RWPE2 (cell line): ENCODE measurements at regions not wholly inside any gene's neighbourhood (a gene's known extent, or its start where the extent isn't known, plus 50 kb on each side); places are given as distances from the start of the nearest gene placed in this dataset.

ENCODE experiments used
- ATAC-seq: fragments of 200-7000 bp; cut with Tn5 transposase; 3 replicates; pipeline ENCODE4 v1.9.1; 2021; ENCODE audit warnings: low read depth
- DNase-seq: peaks from one replicate; pipeline ENCODE4 v3.0.0-alpha.2; 2020; ENCODE audit warnings: low spot score
- H3K27ac ChIP-seq: fragments of 450-650 bp; 2 replicates; pipeline ENCODE4 v1.5.1; 2017; ENCODE audit warnings: mild to moderate bottlenecking; ENCODE audit not compliant: poor library complexity, severe bottlenecking
- H3K27me3 ChIP-seq: fragments of 250-450 bp; sonication (Bioruptor Pico); 2 replicates; pipeline ENCODE4 v1.5.1; 2021; ENCODE audit warnings: mild to moderate bottlenecking, moderate library complexity; ENCODE audit not compliant: insufficient read depth, poor library complexity, severe bottlenecking
- H3K36me3 ChIP-seq: fragments of 250-450 bp; sonication (Bioruptor Pico); 2 replicates; pipeline ENCODE4 v1.5.1; 2020; ENCODE audit warnings: low read depth, mild to moderate bottlenecking, moderate library complexity
- H3K4me1 ChIP-seq: fragments of 250-450 bp; sonication (Bioruptor Pico); 2 replicates; pipeline ENCODE4 v1.5.1; 2021; ENCODE audit warnings: mild to moderate bottlenecking, moderate library complexity; ENCODE audit not compliant: insufficient read depth, poor library complexity, severe bottlenecking
- H3K4me3 ChIP-seq: fragments of 250-450 bp; sonication (Bioruptor Pico); 2 replicates; pipeline ENCODE4 v1.5.1; 2021; ENCODE audit warnings: mild to moderate bottlenecking, moderate library complexity; ENCODE audit not compliant: severe bottlenecking
- H3K9me3 ChIP-seq: fragments of 250-450 bp; sonication (Bioruptor Pico); 2 replicates; pipeline ENCODE4 v1.5.1; 2021; ENCODE audit warnings: mild to moderate bottlenecking, moderate library complexity; ENCODE audit not compliant: severe bottlenecking
- CTCF ChIP-seq: fragments of 450-650 bp; IDR thresholded peaks from one replicate; pipeline ENCODE4 v1.5.1; 2017; ENCODE audit warnings: mild to moderate bottlenecking, moderate library complexity; ENCODE audit not compliant: poor library complexity, severe bottlenecking

- Histone ChIP-seq H3K27me3 (no peaks in the 10 kb centered on the region), H3K4me1 (peaks cover 36% of the 10 kb centered on the region), H3K4me3 (peak overlapping the region; percentile 43), H3K36me3 (peaks cover 43% of the 10 kb centered on the region), H3K9me3 (no peaks in the 10 kb centered on the region), H3K27ac (peak overlapping the region; percentile 100)
- ATAC-seq (0 out of 3 replicates have a peak, but pooled peaks have one; percentile 5), DNase-seq (no peak)
- no peak for TF ChIP-seq CTCF
Observed at GRCh38 chr10:52454491-52454890, 140.4 kb downstream of the DKK1 start.

- ATAC-seq = peak; percentile 83
Observed at GRCh38 chr10:52455098-52455497, 141.0 kb downstream of the DKK1 start.

GRCh38 chr10:52459097-52459496, 145.0 kb downstream of the DKK1 start:
- no peaks in the 10 kb centered on the region for H3K27me3 ChIP-seq
- no peaks in the 10 kb centered on the region for H3K9me3 ChIP-seq
- no peak for ATAC-seq
- H3K4me3 ChIP-seq = no peak overlapping the region
- peaks cover 9% of the 10 kb centered on the region for H3K4me1 ChIP-seq
- no peak for TF ChIP-seq CTCF
- DNase-seq = no peak
- no peaks in the 10 kb centered on the region for H3K36me3 ChIP-seq
- no peak overlapping the region for H3K27ac ChIP-seq

More at GRCh38 chr10:52455098-52455497, 141.0 kb downstream of the DKK1 start:
- H3K4me1 ChIP-seq = peaks cover 29% of the 10 kb centered on the region
- H3K4me3 ChIP-seq = peak overlapping the region; percentile 43
- peak overlapping the region; percentile 100 for H3K27ac ChIP-seq
- no peak for DNase-seq
- no peaks in the 10 kb centered on the region for H3K27me3 ChIP-seq
- TF ChIP-seq CTCF = no peak
- no peaks in the 10 kb centered on the region for H3K9me3 ChIP-seq
- peaks cover 37% of the 10 kb centered on the region for H3K36me3 ChIP-seq

GRCh38 chr10:52463826-52464225, 149.7 kb downstream of the DKK1 start:
- ATAC-seq = no peak
- peaks cover 5% of the 10 kb centered on the region for H3K4me1 ChIP-seq
- H3K36me3 ChIP-seq = no peaks in the 10 kb centered on the region
- no peak for DNase-seq
- no peak for TF ChIP-seq CTCF
- H3K9me3 ChIP-seq = no peaks in the 10 kb centered on the region
- no peak overlapping the region for H3K27ac ChIP-seq
- H3K27me3 ChIP-seq = no peaks in the 10 kb centered on the region
- no peak overlapping the region for H3K4me3 ChIP-seq

- ATAC-seq = no peak
- no peaks in the 10 kb centered on the region for H3K36me3 ChIP-seq
- no peaks in the 10 kb centered on the region for H3K9me3 ChIP-seq
- DNase-seq = no peak
- H3K27me3 ChIP-seq = no peaks in the 10 kb centered on the region
- TF ChIP-seq CTCF = no peak
- no peak overlapping the region for H3K27ac ChIP-seq
- peaks cover 4% of the 10 kb centered on the region for H3K4me1 ChIP-seq
- no peak overlapping the region for H3K4me3 ChIP-seq
Observed at GRCh38 chr10:52464368-52465124, 150.5 kb downstream of the DKK1 start.
